Transverse colon (tissue), 4 donors: ENCODE measurements at regions not wholly inside any gene's neighbourhood (a gene's known extent, or its start where the extent isn't known, plus 50 kb on each side); places are given as distances from the start of the nearest gene placed in this dataset.

Source experiments
- DNase-seq: peaks from one replicate; pipeline ENCODE4 v3.0.0-alpha.2; 2019
- H3K27ac ChIP-seq, 4 donors: fragments of 200-600 bp; sonication (generic); 2 replicates each; pipeline ENCODE4 v1.5.1; 2016 to 2018; ENCODE audit warnings: inconsistent platforms in 4 of 4
- H3K27me3 ChIP-seq: fragments of 200-600 bp; sonication (generic); 2 replicates; pipeline ENCODE4 v1.5.1; 2017; ENCODE audit warnings: inconsistent platforms
- H3K36me3 ChIP-seq, 4 donors: fragments of 200-600 bp; sonication (generic); 2 replicates each; pipeline ENCODE4 v1.5.1; 2017 to 2019; ENCODE audit warnings: inconsistent platforms in 4 of 4
- H3K4me1 ChIP-seq, 4 donors: fragments of 200-600 bp; sonication (generic); 2 replicates each; pipeline ENCODE4 v1.5.1; 2017 to 2020; ENCODE audit warnings: inconsistent platforms in 4 of 4
- H3K4me3 ChIP-seq, 4 donors: fragments of 200-600 bp; sonication (generic); 1 replicate in 1 of 4; 2 replicates in 3 of 4; pipeline versions ENCODE4 v1.5.1 to v1.6.1; 2017 to 2019; ENCODE audit warnings: inconsistent platforms in 4 of 4
- H3K9me3 ChIP-seq, 2 donors: fragments of 200-600 bp; sonication (generic); 2 replicates each; pipeline ENCODE4 v1.5.1; 2017 to 2019; ENCODE audit warnings: inconsistent platforms in 2 of 2
- CTCF ChIP-seq, 5 experiments: fragments of 200-600 bp in 3 of 5; fragments of 450-650 bp in 2 of 5; sonication (generic) in 3 of 5; IDR thresholded peaks; 1 replicate in 2 of 5; 2 replicates in 3 of 5; pipeline ENCODE4 v1.5.1; 2016 to 2017; ENCODE audit warnings: antibody characterized with exemption in 5 of 5, inconsistent platforms in 3 of 5, mild to moderate bottlenecking in 2 of 5, moderate library complexity in 1 of 5
- EP300 ChIP-seq: sonication (generic); formaldehyde crosslinking; IDR thresholded peaks from one replicate; pipeline ENCODE4 v1.6.1; 2017; ENCODE audit warnings: antibody characterized with exemption, low read depth
- POLR2A ChIP-seq: fragments of 450-650 bp; IDR thresholded peaks from one replicate; pipeline ENCODE4 v1.6.1; 2016; ENCODE audit warnings: antibody characterized with exemption, mild to moderate bottlenecking, moderate library complexity
- POLR2AphosphoS5 ChIP-seq, 3 donors: sonication (generic); formaldehyde crosslinking; IDR thresholded peaks; one replicate each; pipeline ENCODE4 v1.6.1; 2016; ENCODE audit warnings: antibody characterized with exemption in 3 of 3
- WGBS, 2 donors: methylation state at CpG; one replicate each; pipeline ENCODE4 v1.1.5; 2018; ENCODE audit warnings: low coverage in 1 of 2; 5-methylcytosine and 5-hydroxymethylcytosine counted together
- in situ Hi-C, 4 donors: fragments of 200-750 bp; cut with MboI; loops; one replicate each; pipeline versions ENCODE4 v1.15.0 to v1.15.1; 2017; ENCODE audit warnings: low sequenced_read_pairs in 3 of 4, low pct_ligation_motif_present in 1 of 4, low pct_unique_long_range_greater_than_20kb in 1 of 4
- intact Hi-C: fragments of 100-400 bp; cut with DNase I; formaldehyde crosslinking; loops from one replicate; pipeline ENCODE4 v1.15.1; 2023; ENCODE audit warnings: low total_unique reads

- no peaks in the 10 kb centered on the region for H3K9me3 ChIP-seq
- in situ Hi-C loops (no loop called here), intact Hi-C loops (no loop called here)
- peaks cover 0 to 24% (median 19%) of the 10 kb centered on the region in 4 donors for H3K4me1 ChIP-seq
- H3K36me3 ChIP-seq = no peaks in the 10 kb centered on the region
- 92% methylated on average over 6 of the region's 6 CpGs; no CpG with 5 or more reads in 1 of the 2 donors for WGBS, 2 donors
- H3K27me3 ChIP-seq = peaks cover 98% of the 10 kb centered on the region
- H3K4me3 ChIP-seq = no peak overlapping the region
- TF ChIP-seq POLR2A (no peak), POLR2AphosphoS5 (IDR thresholded peaks at IDR 0.05) (no peak), CTCF (IDR thresholded peaks at IDR 0.05) (no peak), EP300 (no peak)
- no peak for DNase-seq
- H3K27ac ChIP-seq = no peak overlapping the region
These were observed 76.0 kb upstream of the LEP start for GRCh38 chr7:128164955-128165670.

DNA sequence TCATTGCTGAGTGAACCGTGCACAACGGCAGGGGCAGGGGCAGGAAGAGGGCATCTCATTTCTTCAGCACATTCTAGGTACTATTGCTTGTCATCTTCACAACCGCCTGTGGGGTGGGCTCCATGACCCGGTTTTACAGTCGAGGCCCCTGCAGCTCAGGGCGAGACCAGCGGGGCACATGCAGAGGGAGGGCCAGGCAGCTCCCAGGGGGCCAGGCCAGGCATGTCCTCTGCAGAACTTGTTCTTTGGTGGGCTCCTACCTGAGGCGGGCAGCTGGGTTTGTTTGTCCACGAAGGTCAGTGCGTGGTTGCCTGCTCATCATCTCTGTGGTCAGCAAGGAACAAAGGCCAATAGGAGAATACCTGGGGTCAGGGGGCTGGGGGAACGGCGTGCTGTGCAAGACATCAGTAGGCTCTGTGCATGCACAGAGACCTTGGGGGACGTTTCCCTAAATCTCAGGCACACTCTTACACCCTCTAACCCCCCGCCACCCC is 75.1 kb upstream of the LEP start:
- 37 to 40% methylated on average over 6 to 12 of the region's 14 CpGs for WGBS, 2 donors
- no peak for DNase-seq
- intact Hi-C loops = no loop called here
- TF ChIP-seq EP300 (no peak), POLR2AphosphoS5 (IDR thresholded peaks at IDR 0.05) (no peak), CTCF (IDR thresholded peaks at IDR 0.05) (no peak), POLR2A (no peak)
- Histone ChIP-seq H3K27me3 (peaks cover 98% of the 10 kb centered on the region), H3K27ac (no peak overlapping the region), H3K4me1 (peaks cover 0 to 24% (median 19%) of the 10 kb centered on the region in 4 donors), H3K4me3 (peak overlapping the region in 1 of 4 donors; percentile 52), H3K9me3 (no peaks in the 10 kb centered on the region), H3K36me3 (no peaks in the 10 kb centered on the region)
- in situ Hi-C loops = no loop called here

DNA sequence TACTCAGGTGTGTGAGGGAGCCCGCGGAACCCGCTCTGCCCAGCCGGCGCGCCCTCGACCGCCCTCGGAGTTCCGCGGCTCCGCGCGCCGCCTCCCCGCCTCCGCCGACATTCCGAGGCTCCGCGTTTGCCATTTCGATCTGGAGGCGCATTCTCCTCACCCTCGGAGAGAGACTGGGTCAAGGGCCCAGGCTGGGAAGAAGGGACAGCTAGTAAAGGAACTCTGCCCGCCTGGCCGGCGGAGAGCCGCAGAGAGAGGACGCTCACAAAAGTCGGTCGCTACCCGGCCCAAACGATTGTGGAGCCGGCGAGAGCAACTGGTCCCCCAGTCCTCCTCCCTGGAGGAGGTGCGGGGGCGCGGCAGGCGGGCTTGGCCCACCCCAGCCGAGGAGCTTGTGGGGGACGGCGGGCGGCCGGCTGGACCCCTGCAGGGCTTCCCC is 74.5 kb upstream of the LEP start:
- 9% methylated on average over 15 of the region's 44 CpGs; no CpG with 5 or more reads in 1 of the 2 donors for WGBS, 2 donors
- Histone ChIP-seq H3K4me3 (peak overlapping the region; percentile 5 to 52 (median 26)), H3K27ac (no peak overlapping the region), H3K27me3 (peaks cover 96% of the 10 kb centered on the region), H3K36me3 (no peaks in the 10 kb centered on the region), H3K9me3 (no peaks in the 10 kb centered on the region), H3K4me1 (peaks cover 0 to 24% (median 19%) of the 10 kb centered on the region in 4 donors)
- in situ Hi-C loops = no loop called here
- intact Hi-C loops = no loop called here
- no peak for DNase-seq
- TF ChIP-seq EP300 (no peak), POLR2A (no peak), POLR2AphosphoS5 (IDR thresholded peaks at IDR 0.05) (no peak), CTCF (IDR thresholded peaks at IDR 0.05) (no peak)

DNA sequence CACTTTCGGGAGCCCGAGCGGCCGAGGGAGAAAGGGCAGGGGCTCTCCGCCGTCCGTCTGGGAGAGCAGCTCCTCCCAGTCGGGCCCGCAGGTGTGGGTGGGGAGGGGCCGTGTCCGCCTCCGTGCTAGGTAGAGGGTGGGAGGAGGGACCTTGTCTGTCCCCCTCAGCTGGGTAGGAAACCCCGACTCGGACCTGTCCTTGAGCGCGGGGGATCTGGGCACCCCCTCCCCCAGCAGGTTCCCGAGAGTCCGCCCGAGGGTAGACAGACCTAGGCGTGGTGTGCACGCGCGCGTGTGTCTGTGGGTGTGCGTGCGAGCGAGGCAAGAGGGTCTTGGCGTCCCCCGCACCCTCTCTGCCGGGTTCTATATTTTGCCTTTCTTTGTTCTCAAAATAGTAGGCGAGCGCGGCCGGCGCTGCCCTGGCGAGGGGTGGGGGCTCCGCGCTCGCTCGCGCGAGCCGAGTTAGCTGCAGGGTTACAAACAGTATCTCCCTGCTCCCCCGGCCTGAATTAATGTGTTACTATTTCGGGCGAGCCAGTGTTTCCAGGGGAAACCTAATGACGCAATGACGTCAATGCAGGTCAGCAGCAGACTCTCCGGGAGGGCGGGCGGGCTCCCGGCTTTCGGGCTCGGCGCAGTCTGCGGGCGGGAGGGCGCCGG is 73.9 kb upstream of the LEP start:
- intact Hi-C loops = no loop called here
- peak; percentile 11 for DNase-seq

More for the DNA sequence above, 73.9 kb upstream of the LEP start:
- no peaks in the 10 kb centered on the region for H3K9me3 ChIP-seq
- no peak for TF ChIP-seq EP300
- no peak for TF ChIP-seq POLR2AphosphoS5 (IDR thresholded peaks at IDR 0.05)
- TF ChIP-seq POLR2A = no peak
- no peak for TF ChIP-seq CTCF (IDR thresholded peaks at IDR 0.05)
- H3K36me3 ChIP-seq = no peaks in the 10 kb centered on the region
- peaks cover 90% of the 10 kb centered on the region for H3K27me3 ChIP-seq
- H3K4me3 ChIP-seq = peak overlapping the region; percentile 5 to 52 (median 26)
- H3K4me1 ChIP-seq = peaks cover 0 to 24% (median 19%) of the 10 kb centered on the region in 4 donors
- WGBS, 2 donors = 0% methylated on average over 50 of the region's 59 CpGs; no CpG with 5 or more reads in 1 of the 2 donors
- in situ Hi-C loops = no loop called here
- H3K27ac ChIP-seq = no peak overlapping the region
